Fibroblast of skin of abdomen (primary cell): ENCODE measurements at regions not wholly inside any gene's neighbourhood (a gene's known extent, or its start where the extent isn't known, plus 50 kb on each side); places are given as distances from the start of the nearest gene placed in this dataset.

Experiments used
- DNase-seq: peaks from one replicate; pipeline ENCODE4 v3.0.0-alpha.2; 2013

- DNase-seq = no peak
These were observed 71.1 kb upstream of the NUDT4 start for GRCh38 chr12:93306636-93307035.

DNA sequence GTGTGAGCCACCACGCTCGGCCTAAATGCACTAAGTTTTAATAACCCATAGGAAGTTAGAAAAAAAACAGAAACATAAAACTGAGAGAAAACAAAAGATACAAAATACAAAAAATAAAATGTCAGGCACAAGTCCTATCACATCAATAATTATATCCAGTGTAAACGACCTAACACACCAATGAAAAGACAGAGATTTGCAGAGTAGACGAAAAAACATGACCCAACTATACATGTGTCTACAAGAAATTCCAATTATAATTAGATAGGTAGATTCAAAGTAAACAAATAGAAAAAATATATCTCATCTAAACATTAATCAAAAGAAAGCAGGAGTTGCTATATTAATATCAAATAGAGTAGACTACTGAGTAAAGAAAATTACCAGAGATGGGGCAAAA lies 69.4 kb upstream of the NUDT4 start:
- DNase-seq = no peak

GRCh38 chr12:93311827-93312226 lies 65.9 kb upstream of the NUDT4 start:
- DNase-seq = no peak

DNA sequence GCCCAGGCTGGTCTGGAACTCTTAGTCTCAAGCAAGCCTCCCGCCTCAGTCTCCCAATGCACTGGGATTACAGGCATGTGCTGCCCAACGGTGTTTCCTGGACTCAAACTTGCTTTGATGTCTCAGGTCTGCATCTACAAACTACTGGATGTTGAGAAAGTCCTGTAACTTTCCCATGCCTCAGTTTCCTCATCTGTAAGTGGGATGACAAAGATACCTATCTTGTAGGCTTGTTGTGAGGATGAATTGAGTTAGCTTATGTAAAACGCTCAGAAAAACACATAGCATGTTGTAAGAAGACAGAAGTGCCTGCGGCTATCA lies 63.6 kb upstream of the NUDT4 start:
- no peak for DNase-seq

- DNase-seq = no peak
These were observed 62.3 kb upstream of the NUDT4 start for GRCh38 chr12:93315385-93315906.

DNA sequence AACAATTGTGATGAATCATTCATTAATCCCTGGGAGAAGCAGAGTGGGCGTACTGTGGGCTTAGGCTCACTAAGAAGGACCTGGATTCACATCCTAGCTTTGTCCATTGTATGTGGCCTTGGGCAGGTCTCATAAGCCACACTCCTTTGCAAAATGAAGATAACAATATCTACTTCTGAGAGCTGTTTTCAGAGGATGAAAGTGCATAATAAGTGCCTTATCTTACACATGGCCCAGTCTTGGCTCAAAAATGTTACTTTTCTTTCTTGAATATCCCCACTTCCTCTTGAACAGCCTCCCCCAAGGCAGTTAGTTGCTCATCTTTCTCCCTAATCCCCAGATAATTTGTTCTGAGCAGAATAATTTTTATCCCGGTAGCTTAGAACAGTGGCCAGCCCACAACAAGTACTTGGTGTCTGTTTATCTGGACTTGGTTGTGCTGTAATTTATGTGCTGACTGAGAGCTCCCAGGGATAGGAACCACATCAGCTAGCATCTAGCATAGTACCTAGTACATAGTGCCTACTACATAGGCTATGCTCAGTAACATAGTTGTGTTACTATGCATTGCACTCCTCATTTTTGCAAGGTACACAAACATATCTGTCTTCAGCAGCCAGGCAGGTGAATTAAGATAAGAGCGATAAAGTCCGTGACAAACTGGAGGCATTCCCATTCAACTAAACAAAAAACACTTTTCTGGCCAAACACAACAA lies 61.7 kb upstream of the NUDT4 start:
- DNase-seq = no peak

DNA sequence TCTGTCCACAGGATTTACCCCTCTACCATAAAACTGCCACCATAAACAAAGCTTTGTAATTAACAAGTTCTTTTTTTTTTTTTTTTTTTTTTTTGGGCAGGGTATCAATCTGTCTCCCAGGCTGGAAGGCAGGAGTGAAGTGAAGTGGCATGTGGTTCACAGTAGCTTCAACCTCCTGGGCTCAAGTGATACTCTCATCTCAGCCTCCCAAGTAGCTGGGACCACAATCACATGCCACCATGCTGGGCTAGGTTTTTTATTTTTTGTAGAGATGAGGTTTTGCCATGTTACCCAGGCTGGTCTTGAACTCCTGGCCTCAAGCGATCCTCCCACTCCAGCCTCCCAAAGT lies 61.1 kb upstream of the NUDT4 start:
- no peak for DNase-seq

GRCh38 chr12:93317227-93317626 lies 60.5 kb upstream of the NUDT4 start:
- DNase-seq = no peak

GRCh38 chr12:93318720-93319522 lies 58.8 kb upstream of the NUDT4 start:
- DNase-seq = no peak

DNA sequence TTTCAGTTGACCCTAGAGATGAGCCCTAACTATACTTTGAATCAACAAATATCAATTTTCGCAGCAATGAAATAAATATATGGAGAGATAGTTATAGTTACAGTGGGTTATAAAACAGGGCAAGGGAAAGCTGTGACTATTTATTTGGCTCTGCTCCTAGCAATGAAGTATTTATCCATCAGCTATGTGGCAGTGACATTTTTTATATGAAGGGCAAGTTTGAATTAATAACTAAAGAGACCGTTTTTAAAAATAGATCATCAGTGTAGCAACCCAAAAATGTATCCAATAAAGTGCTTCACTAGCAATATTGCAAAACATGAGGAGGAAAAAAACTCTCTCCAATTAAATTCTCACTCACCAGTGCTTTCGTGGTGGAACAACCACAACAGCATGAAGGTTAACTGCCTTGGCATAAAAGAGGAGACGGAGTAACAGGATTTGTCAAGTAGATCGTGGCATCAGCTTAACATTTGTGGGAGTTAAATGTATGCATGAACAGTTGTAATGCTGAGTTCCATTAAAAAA lies 58.1 kb upstream of the NUDT4 start:
- DNase-seq = no peak

DNA sequence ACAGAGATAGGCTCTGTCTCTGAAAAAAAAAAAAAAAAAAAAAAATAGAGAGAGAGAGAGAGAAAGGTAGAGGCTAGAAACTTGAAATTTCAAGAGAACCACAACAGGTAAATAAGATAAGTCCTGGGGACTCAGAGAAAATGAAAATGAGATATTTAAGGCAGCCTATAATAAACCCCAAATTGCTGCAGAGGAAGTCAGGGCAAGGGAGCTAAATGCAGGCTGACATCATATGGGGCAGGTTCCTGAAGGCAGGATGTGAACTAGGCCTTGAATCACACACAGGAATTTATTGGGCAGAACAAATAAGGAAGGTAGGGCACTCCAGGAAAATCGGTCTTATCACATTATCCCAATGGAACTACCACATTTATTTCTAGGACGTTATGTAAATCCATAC lies 54.9 kb upstream of the NUDT4 start:
- DNase-seq = peak; percentile 31

GRCh38 chr12:93323625-93324329 lies 53.9 kb upstream of the NUDT4 start:
- peak; percentile 27 for DNase-seq

GRCh38 chr12:93325855-93326254 lies 51.9 kb upstream of the NUDT4 start:
- peak; percentile 61 for DNase-seq
